ENCODE measurements at regions not wholly inside any gene's neighbourhood (a gene's known extent, or its start where the extent isn't known, plus 50 kb on each side); places are given as distances from the start of the nearest gene placed in this dataset.

DNA sequence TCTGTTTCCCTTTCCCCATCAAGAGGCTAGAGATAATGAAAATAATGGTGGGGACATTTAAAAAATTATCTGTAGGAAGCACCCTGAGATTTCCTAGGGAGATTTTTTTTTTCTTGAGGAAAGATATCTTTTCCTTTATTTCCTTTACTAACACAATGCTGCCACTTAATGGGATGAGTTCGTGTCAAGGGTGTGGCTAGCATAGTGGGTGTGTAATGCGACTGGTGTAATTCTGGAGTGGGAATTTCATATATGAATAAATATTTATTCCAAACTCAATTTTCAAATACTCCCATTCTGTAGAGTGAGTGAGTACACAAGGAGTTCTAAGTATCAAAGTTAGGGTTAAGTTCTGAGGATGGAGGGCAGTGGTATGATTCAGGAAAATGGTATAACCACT is 66.1 kb upstream of the GALNT15 start:
- intact Hi-C loops (cut with DNase I; ENCODE audit: low total_unique reads): no loop called here
- Histone ChIP-seq H3K9me3 (no peaks in the 10 kb centered on the region), H3K27me3 (no peaks in the 10 kb centered on the region), H3K27ac (no peak overlapping the region), H3K4me1 (no peaks in the 10 kb centered on the region), H3K4me3 (no peak overlapping the region), H3K36me3 (ENCODE audit: low read depth, missing control alignments) (no peaks in the 10 kb centered on the region)
- TF ChIP-seq, protein P1, sequence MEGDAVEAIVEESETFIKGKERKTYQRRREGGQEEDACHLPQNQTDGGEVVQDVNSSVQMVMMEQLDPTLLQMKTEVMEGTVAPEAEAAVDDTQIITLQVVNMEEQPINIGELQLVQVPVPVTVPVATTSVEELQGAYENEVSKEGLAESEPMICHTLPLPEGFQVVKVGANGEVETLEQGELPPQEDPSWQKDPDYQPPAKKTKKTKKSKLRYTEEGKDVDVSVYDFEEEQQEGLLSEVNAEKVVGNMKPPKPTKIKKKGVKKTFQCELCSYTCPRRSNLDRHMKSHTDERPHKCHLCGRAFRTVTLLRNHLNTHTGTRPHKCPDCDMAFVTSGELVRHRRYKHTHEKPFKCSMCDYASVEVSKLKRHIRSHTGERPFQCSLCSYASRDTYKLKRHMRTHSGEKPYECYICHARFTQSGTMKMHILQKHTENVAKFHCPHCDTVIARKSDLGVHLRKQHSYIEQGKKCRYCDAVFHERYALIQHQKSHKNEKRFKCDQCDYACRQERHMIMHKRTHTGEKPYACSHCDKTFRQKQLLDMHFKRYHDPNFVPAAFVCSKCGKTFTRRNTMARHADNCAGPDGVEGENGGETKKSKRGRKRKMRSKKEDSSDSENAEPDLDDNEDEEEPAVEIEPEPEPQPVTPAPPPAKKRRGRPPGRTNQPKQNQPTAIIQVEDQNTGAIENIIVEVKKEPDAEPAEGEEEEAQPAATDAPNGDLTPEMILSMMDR (IDR thresholded peaks at IDR 0.05): no peak
- TF ChIP-seq POLR2A (IDR thresholded peaks at IDR 0.05): no peak
- DNase-seq: no peak
- 70 to 84% methylated on average over 2 of the region's 2 CpGs for WGBS, 2 donors

DNA sequence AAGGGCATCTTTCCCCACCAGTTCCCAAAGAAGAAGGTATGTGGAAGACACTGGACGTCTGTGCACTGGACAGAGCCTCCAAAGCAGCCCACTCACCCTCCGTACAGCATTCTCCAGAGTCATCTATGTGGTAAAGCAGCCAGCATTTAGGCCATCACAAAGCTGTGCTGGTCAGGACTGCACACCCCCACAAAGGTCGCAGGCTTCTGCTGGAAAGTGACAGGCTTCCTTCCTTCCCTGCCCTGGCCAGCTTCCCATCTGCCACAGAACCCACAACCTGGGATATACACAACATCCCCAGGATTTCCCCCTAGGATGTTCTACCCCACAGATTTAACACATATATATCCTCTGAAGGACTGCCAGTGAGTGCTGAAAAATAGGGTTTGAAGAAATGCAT is 64.6 kb upstream of the GALNT15 start:
- intact Hi-C loops (cut with DNase I; ENCODE audit: low total_unique reads): no loop called here
- H3K27ac ChIP-seq: no peak overlapping the region
- TF ChIP-seq, protein P1 (IDR thresholded peaks at IDR 0.05): no peak
- TF ChIP-seq POLR2A (IDR thresholded peaks at IDR 0.05): no peak
- H3K4me1 ChIP-seq: no peaks in the 10 kb centered on the region
- H3K36me3 ChIP-seq (ENCODE audit: low read depth, missing control alignments): no peaks in the 10 kb centered on the region
- 72 to 86% methylated on average over 3 of the region's 3 CpGs for WGBS, 2 donors
- no peaks in the 10 kb centered on the region for H3K27me3 ChIP-seq
- no peaks in the 10 kb centered on the region for H3K9me3 ChIP-seq
- DNase-seq: no peak
- no peak overlapping the region for H3K4me3 ChIP-seq

DNA sequence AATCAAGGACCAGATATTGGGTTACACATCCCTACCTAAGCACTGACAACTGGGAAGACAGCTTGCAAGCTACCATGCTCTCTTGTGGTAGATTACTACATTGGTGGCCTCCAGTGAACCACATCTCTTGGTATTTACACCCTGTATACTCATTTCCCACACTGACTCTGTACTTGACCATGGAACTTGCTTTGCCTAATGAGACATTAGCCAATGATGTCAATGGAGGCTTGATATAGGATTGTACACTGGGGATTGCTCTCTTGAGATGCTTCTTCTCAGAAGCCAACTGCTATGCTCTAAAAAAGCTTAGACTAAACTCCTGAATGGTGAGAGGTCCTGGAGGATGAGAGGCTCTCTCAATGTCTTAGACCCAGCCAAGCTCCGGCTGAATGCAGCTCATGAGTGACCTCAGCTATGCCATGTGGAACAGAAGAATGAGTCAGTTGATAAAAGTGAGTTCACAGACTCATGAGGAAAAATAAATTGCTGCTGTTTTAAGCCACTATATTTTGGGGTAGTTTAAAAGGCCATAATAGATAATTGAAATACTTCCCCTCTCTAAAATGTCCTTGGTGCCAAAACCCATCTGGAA is 61.5 kb upstream of the GALNT15 start:
- Histone ChIP-seq H3K36me3 (ENCODE audit: low read depth, missing control alignments) (no peaks in the 10 kb centered on the region), H3K27me3 (no peaks in the 10 kb centered on the region), H3K27ac (no peak overlapping the region), H3K9me3 (no peaks in the 10 kb centered on the region), H3K4me1 (no peaks in the 10 kb centered on the region), H3K4me3 (no peak overlapping the region)
- DNase-seq: no peak
- 68 to 73% methylated on average over 1 of the region's 1 CpG for WGBS, 2 donors
- intact Hi-C loops (cut with DNase I; ENCODE audit: low total_unique reads): no loop called here
- TF ChIP-seq, protein P1 (IDR thresholded peaks at IDR 0.05): no peak
- no peak for TF ChIP-seq POLR2A (IDR thresholded peaks at IDR 0.05)

DNA sequence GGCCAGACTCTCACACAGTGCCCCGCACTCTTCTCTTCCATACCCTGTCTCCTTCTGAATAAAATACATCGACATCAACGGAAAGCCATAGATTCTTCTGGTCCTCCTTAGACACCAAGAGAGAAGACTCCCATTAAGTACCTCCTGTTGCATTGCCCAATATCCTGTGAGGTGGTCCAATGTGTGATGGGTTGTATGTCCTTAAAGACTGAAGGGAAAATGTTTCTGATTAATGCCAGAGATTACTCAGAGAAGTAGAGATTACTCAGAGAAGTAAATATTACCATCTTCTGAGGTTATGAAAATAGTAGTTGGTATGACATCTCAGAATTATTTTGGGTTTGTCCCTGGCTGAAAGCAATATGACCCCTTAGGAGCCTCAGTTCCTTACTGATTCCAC is 60.8 kb upstream of the GALNT15 start:
- H3K27me3 ChIP-seq: no peaks in the 10 kb centered on the region
- H3K4me1 ChIP-seq: no peaks in the 10 kb centered on the region
- no peak for DNase-seq
- WGBS, 2 donors: 94 to 96% methylated on average over 3 of the region's 3 CpGs
- H3K4me3 ChIP-seq: no peak overlapping the region
- TF ChIP-seq POLR2A (IDR thresholded peaks at IDR 0.05): no peak
- TF ChIP-seq, protein P1 (IDR thresholded peaks at IDR 0.05): no peak
- H3K36me3 ChIP-seq (ENCODE audit: low read depth, missing control alignments): no peaks in the 10 kb centered on the region
- no peaks in the 10 kb centered on the region for H3K9me3 ChIP-seq
- intact Hi-C loops (cut with DNase I; ENCODE audit: low total_unique reads): no loop called here
- H3K27ac ChIP-seq: no peak overlapping the region

DNA sequence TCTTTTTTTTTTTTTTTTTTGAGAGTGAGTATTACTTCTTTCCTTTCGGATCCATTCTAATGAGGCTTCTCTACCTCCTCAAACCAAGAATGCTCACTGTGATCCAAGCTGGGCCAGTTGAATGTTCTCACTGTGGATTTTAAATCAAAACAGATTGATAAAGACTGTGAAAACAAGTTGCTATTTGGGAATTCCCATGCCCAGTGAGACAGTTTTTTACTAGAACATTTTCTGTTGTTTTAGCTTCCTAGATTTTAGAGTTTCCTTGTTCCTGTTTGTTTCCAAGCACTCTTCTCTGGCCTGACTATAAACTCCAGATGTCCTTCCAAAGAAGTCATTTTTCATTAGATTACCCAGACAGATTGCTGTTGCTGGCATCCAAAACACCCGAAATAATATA is 60.1 kb upstream of the GALNT15 start:
- no peaks in the 10 kb centered on the region for H3K4me1 ChIP-seq
- no peak for DNase-seq
- H3K9me3 ChIP-seq: no peaks in the 10 kb centered on the region
- intact Hi-C loops (cut with DNase I; ENCODE audit: low total_unique reads): no loop called here
- H3K27me3 ChIP-seq: no peaks in the 10 kb centered on the region
- H3K36me3 ChIP-seq (ENCODE audit: low read depth, missing control alignments): no peaks in the 10 kb centered on the region
- TF ChIP-seq, protein P1 (IDR thresholded peaks at IDR 0.05): no peak
- TF ChIP-seq POLR2A (IDR thresholded peaks at IDR 0.05): no peak
- H3K27ac ChIP-seq: peak overlapping the region; percentile 9 to 51
- 72 to 79% methylated on average over 2 of the region's 2 CpGs for WGBS, 2 donors
- H3K4me3 ChIP-seq: no peak overlapping the region
